ENCODE measurements at regions not wholly inside any gene's neighbourhood (a gene's known extent, or its start where the extent isn't known, plus 50 kb on each side); places are given as distances from the start of the nearest gene placed in this dataset.

- Mint-ChIP-seq H3K9me3 (no peaks in the 10 kb centered on the region), H3K27me3 (ENCODE audit: insufficient read depth) (no peaks in the 10 kb centered on the region)
- H3K27ac ChIP-seq (ENCODE audit: low read depth, low read length), result no peak overlapping the region
These were observed 549.4 kb downstream of the TLL1 start for GRCh38 chr4:166422475-166422874.

DNA sequence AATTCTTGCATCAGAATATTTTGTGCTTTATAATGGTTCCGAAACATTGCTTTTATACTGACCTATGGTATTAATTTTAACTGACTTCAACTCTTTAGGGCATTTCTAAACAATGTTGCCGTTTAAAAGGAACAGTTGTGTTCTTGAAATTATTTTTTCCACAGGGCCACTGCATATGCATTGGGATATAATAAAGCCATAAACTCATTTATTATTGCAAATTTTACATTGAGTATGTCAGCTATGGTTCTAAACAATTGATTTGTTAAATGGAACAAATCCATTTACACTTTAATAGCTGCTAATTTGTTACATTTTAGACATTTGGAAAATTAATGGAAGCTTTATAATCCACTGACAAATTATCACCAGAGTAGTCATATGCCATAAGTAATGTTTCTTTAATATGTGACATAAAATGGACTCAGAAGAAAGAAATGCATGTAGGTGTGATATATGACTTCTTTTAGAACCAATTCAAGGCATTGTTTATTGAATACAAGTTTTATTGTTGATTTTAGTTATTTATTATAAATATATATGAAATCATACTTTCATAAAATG is 553.3 kb downstream of the TLL1 start:
- Histone ChIP-seq H3K36me3 (ENCODE audit: control insufficient read depth, insufficient read depth, low read length) (no peaks in the 10 kb centered on the region), H3K27me3 (ENCODE audit: control insufficient read depth, insufficient read depth, low read length, poor library complexity, severe bottlenecking) (no peaks in the 10 kb centered on the region), H3K4me1 (ENCODE audit: control insufficient read depth, insufficient read depth, low read length) (no peaks in the 10 kb centered on the region), H3K27ac (ENCODE audit: low read depth, low read length) (no peak overlapping the region), H3K4me3 (ENCODE audit: low read length) (no peak overlapping the region), H3K9me3 (ENCODE audit: control insufficient read depth, low read length) (no peaks in the 10 kb centered on the region), H3K9ac (ENCODE audit: extremely low read depth, low read length, poor library complexity, severe bottlenecking) (no peak overlapping the region)
- 86 to 88% methylated on average over 1 to 2 of the region's 2 CpGs for WGBS, 2 experiments (ENCODE audit: insufficient coverage in 1 of 2, insufficient read length in 1 of 2)
- Mint-ChIP-seq H3K4me3 (no peak overlapping the region), H3K9me3 (no peaks in the 10 kb centered on the region), H3K36me3 (ENCODE audit: low read depth) (no peaks in the 10 kb centered on the region), H3K27me3 (ENCODE audit: insufficient read depth) (no peaks in the 10 kb centered on the region), H3K4me1 (no peaks in the 10 kb centered on the region), H3K27ac (no peak overlapping the region)
- no peak for DNase-seq
- no peak for TF ChIP-seq CTCF (conservative IDR thresholded peaks at IDR 0.05)

More at GRCh38 chr4:166422475-166422874, 549.4 kb downstream of the TLL1 start:
- Mint-ChIP-seq H3K27ac (no peak overlapping the region), H3K4me1 (no peaks in the 10 kb centered on the region), H3K4me3 (no peak overlapping the region), H3K36me3 (ENCODE audit: low read depth) (no peaks in the 10 kb centered on the region)
- H3K4me3 ChIP-seq (ENCODE audit: low read length), result no peak overlapping the region
- H3K9me3 ChIP-seq (ENCODE audit: control insufficient read depth, low read length), result no peaks in the 10 kb centered on the region
- no peak overlapping the region for H3K9ac ChIP-seq (ENCODE audit: extremely low read depth, low read length, poor library complexity, severe bottlenecking)
- no peak for TF ChIP-seq CTCF (conservative IDR thresholded peaks at IDR 0.05)
- 75% methylated on average over 1 of the region's 1 CpG; no CpG with 5 or more reads in 1 of the 2 experiments for WGBS, 2 experiments (ENCODE audit: insufficient coverage in 1 of 2, insufficient read length in 1 of 2)
- H3K27me3 ChIP-seq (ENCODE audit: control insufficient read depth, insufficient read depth, low read length, poor library complexity, severe bottlenecking), result no peaks in the 10 kb centered on the region
- no peaks in the 10 kb centered on the region for H3K4me1 ChIP-seq (ENCODE audit: control insufficient read depth, insufficient read depth, low read length)
- DNase-seq, result no peak
- H3K36me3 ChIP-seq (ENCODE audit: control insufficient read depth, insufficient read depth, low read length), result no peaks in the 10 kb centered on the region

DNA sequence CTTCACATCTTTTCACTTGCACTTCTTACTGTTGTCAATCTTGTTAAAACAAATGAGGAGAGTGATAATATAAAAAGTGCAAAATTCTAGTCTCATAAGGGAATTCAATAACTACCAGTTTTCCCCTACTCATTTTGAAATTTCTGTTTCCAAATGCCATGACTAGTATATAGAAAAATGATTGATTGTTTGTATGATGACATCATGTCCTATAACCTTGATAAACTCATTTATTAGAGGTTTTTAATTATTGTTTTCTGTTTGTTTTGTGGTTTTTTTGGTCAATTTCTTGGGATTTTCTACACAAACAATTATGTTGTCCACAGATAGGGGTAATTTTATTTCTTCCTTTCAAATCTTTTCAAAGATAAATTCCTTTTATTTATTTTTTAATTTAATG is 559.1 kb downstream of the TLL1 start:
- Histone ChIP-seq H3K27me3 (ENCODE audit: control insufficient read depth, insufficient read depth, low read length, poor library complexity, severe bottlenecking) (no peaks in the 10 kb centered on the region), H3K9me3 (ENCODE audit: control insufficient read depth, low read length) (no peaks in the 10 kb centered on the region), H3K27ac (ENCODE audit: low read depth, low read length) (no peak overlapping the region), H3K4me3 (ENCODE audit: low read length) (no peak overlapping the region), H3K9ac (ENCODE audit: extremely low read depth, low read length, poor library complexity, severe bottlenecking) (no peak overlapping the region), H3K36me3 (ENCODE audit: control insufficient read depth, insufficient read depth, low read length) (no peaks in the 10 kb centered on the region), H3K4me1 (ENCODE audit: control insufficient read depth, insufficient read depth, low read length) (no peaks in the 10 kb centered on the region)
- Mint-ChIP-seq H3K4me1 (no peaks in the 10 kb centered on the region), H3K9me3 (no peaks in the 10 kb centered on the region), H3K27me3 (ENCODE audit: insufficient read depth) (no peaks in the 10 kb centered on the region), H3K36me3 (ENCODE audit: low read depth) (no peaks in the 10 kb centered on the region), H3K27ac (no peak overlapping the region), H3K4me3 (no peak overlapping the region)
- no peak for TF ChIP-seq CTCF (conservative IDR thresholded peaks at IDR 0.05)
- DNase-seq, result no peak

Data from endodermal cell (in vitro differentiated cells).